Choroid plexus epithelial cell (primary cell): ENCODE measurements at regions not wholly inside any gene's neighbourhood (a gene's known extent, or its start where the extent isn't known, plus 50 kb on each side); places are given as distances from the start of the nearest gene placed in this dataset.
A peak's percentile ranks its signal among the peaks of the same experiment; 100 is the strongest.
"Not testable (repeated sequence)": the region's sequence is repeated elsewhere in the genome, so short reads cannot be mapped to it uniquely, and the experiment has no call there.

Experiments used
- DNase-seq: peaks from one replicate; pipeline ENCODE4 v3.0.0-alpha.2; 2010; ENCODE audit warnings: low read depth
- H3K4me3 ChIP-seq: 2 replicates; pipeline ENCODE4 v1.5.1; 2011; ENCODE audit warnings: low read depth, mild to moderate bottlenecking, control low read depth, low read length, moderate library complexity
- CTCF ChIP-seq: conservative IDR thresholded peaks from 2 replicates; pipeline ENCODE4 v1.5.1; 2011; ENCODE audit warnings: low read depth, mild to moderate bottlenecking, control low read depth, inconsistent platforms, low read length, moderate library complexity

DNA sequence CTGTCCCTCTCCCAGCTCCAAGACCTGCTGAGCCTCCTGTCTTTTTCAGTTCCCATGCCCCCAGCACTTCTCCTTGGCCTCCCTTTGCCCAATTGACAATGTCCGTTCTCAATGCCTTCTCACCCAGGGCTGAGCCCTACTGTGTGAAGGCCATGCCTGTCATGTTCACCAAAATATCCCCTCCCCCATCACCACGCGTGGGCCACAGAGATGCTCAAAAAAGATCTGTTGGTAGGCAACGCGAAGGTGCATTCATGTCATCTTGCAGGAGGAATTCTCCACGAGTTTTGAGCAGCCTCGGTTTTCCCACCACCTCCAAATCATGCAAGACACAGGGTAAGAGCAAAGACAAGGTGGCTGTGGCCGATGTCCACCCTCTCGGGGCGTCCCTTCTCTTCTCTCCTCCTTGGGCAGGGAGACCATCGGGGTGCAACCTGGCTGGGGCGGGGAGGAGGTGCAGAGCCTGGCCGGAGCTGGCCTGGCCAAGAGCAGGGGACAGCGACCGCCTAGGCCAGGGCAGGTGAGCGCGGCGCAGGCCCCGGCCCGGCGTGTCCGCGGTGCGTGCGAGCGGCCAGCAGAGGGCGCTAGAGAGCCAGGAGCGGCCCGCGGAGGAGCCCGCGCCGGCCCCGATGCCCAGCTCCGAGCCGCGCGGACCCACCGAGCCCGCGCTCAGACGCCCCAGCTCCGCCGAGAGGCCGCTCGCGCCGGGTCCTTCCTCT, 56.3 kb upstream of the KRTAP5-11 start:
- H3K4me3 ChIP-seq: peak overlapping the region; percentile 17
- DNase-seq: peak; percentile 25
- TF ChIP-seq CTCF: peak; percentile 47

DNA sequence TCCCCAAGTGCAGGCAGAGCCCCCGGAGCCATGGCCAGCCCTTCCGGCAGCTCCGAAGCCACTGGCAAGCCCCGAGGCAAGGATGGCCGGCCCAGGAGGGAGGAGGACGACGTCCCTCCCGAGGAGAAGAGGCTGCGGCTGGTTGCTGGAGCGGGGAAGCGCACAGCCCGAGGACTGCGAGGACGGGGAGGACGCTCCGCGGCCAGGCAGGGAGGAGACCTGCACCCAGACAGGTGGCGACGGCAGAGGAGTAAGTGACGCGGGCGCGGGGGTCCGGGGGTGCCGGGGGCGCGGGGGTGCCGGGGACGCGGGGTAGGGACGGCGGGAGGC, 56.8 kb upstream of the KRTAP5-11 start:
- peak overlapping the region; percentile 17 for H3K4me3 ChIP-seq
- peak; percentile 5 for DNase-seq

GRCh38 chr11:71639916-71640315, 57.2 kb upstream of the KRTAP5-11 start:
- H3K4me3 ChIP-seq, DNase-seq: not testable (repeated sequence)

DNA sequence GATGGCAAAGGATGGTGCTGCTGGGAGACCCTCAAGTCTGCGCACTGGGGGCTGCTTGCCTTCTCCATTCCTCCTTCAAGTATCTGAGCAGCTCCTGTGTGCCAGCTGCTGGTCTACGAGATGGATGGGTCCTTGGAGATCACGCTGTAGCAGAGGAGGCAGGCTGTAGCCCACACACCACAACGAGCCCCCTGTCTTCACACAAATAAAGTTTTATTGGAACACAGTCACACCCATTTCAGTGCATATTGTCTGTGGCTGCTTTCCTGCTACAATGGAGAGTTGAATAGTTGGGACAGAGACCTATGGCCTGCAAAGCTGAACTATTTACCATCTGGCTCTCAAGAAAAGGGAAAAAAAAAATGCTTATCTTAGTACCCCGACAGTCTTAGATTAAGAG, 64.4 kb upstream of the KRTAP5-11 start:
- not testable (repeated sequence) for DNase-seq, H3K4me3 ChIP-seq

- not testable (repeated sequence) for DNase-seq, H3K4me3 ChIP-seq
Measured at GRCh38 chr11:71652998-71653397, 70.3 kb upstream of the KRTAP5-11 start.

DNA sequence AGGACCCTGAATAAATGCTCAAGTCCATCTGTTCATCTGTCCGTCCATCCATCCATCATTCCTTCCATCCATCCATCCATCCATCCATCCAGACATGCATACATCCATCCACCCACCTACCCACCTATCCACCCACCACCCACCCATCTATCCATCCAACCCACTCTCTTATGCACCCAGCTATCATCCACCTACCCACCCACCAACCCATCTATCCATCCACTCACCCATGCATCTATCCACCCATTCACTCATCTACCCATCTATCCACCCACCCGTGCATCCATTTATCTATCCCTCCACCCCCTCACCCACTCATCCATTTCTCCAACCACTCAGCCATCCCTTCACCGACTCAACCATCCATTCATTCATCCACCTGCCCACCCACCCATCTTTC, 71.7 kb upstream of the KRTAP5-11 start:
- H3K4me3 ChIP-seq, DNase-seq: not testable (repeated sequence)

DNA sequence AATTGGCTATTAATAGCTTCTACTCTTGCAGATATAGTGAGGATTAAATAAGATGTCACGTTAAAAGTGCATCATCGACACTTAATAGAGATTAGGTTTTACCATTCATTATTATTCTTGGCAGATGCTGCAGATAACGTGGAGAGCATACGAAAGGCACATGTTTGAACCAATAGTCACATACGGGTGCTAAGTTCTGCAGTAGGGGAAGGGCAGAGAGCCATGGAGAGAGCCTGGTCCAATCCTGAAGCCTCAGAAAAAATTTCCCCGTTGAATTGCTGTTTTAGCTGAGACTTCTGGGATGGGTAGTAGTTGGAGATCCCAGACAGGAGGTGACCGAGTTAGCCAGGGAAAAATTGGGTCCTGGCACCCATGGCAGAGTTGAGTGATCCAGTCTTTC, 72.4 kb upstream of the KRTAP5-11 start:
- not testable (repeated sequence) for DNase-seq, H3K4me3 ChIP-seq

GRCh38 chr11:71656513-71656912, 73.8 kb upstream of the KRTAP5-11 start:
- H3K4me3 ChIP-seq, DNase-seq: not testable (repeated sequence)

GRCh38 chr11:71664941-71665340, 82.3 kb upstream of the KRTAP5-11 start:
- H3K4me3 ChIP-seq, DNase-seq: not testable (repeated sequence)

DNA sequence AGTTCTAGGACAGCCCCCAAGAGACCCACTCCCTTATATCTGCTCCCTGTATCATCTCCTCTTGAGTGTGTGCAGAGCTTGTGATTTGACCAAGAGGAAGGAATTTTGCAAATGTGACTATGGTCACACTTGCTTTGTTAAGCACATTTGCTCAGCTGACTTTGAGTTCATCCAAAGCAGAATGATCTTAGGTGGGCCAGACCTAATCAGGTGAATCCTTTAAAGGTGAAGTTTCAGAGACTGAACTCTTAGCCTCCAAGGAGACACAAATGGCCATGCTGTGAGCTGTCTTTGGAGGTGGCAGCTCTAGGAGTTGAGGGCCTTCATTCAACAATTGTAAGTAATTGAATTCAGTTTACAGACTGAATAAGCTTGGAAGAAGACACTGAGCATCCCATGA, 115.4 kb upstream of the KRTAP5-11 start:
- not testable (repeated sequence) for DNase-seq

DNA sequence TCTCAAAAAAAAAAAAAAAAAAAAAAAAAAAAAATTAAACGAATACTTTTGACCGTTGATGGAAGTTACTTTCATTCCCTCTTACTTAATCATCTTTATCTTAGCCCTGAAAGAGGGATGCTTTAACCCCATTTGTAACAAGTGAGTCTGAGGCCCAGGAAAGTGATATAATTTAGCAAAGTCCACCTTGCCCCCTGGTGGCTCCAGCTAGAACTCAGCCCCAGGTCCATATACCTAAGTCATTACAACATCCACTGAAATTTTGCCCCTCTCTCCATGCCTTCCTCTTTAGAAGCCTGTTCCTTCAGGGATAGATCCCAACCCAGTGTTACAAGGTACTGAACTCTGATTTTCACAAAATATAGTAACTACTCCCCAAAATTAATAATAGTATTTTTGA, 116.3 kb upstream of the KRTAP5-11 start:
- H3K4me3 ChIP-seq: not testable (repeated sequence)
- TF ChIP-seq CTCF: peak; percentile 36
- DNase-seq: peak; percentile 19

More for the DNA sequence above, 115.4 kb upstream of the KRTAP5-11 start:
- H3K4me3 ChIP-seq: not testable (repeated sequence)

GRCh38 chr11:71701435-71702291, 119.0 kb upstream of the KRTAP5-11 start:
- not testable (repeated sequence) for H3K4me3 ChIP-seq, DNase-seq

- DNase-seq, H3K4me3 ChIP-seq: not testable (repeated sequence)
Measured at GRCh38 chr11:71705086-71705737, 122.5 kb upstream of the KRTAP5-11 start.

- DNase-seq, H3K4me3 ChIP-seq: not testable (repeated sequence)
Measured at GRCh38 chr11:71705738-71706432, 123.2 kb upstream of the KRTAP5-11 start.

- not testable (repeated sequence) for DNase-seq, H3K4me3 ChIP-seq
Measured at GRCh38 chr11:71707083-71707482, 124.4 kb upstream of the KRTAP5-11 start.

GRCh38 chr11:71709541-71709940, 123.5 kb upstream of the DEFB108B start:
- DNase-seq, H3K4me3 ChIP-seq: not testable (repeated sequence)
